Left lung (tissue), 4 donors: ENCODE measurements at regions not wholly inside any gene's neighbourhood (a gene's known extent, or its start where the extent isn't known, plus 50 kb on each side); places are given as distances from the start of the nearest gene placed in this dataset.

Source experiments
- ATAC-seq: fragments of 200-7000 bp; cut with Tn5 transposase; one replicate; pipeline ENCODE4 v1.9.1; 2020; ENCODE audit warnings: moderate library complexity
- DNase-seq, 4 donors: peaks; one replicate each; pipeline ENCODE4 v3.0.0-alpha.2; 2013 to 2020
- H3K27ac ChIP-seq, 2 donors: fragments of 200-600 bp; sonication (generic) in 1 of 2; one replicate each; pipeline versions ENCODE4 v1.5.0 to v1.8.0; 2020 to 2021
- H3K27me3 ChIP-seq, 2 donors: fragments of 200-600 bp; sonication (generic) in 1 of 2; one replicate each; pipeline versions ENCODE4 v1.5.0 to v1.8.0; 2020 to 2021
- H3K36me3 ChIP-seq, 2 donors: fragments of 200-600 bp; sonication (generic) in 1 of 2; one replicate each; pipeline versions ENCODE4 v1.5.0 to v1.8.0; 2020 to 2021
- H3K4me1 ChIP-seq, 2 donors: fragments of 200-600 bp; one replicate each; pipeline ENCODE4 v1.8.0; 2021
- H3K4me3 ChIP-seq, 2 donors: fragments of 200-600 bp; sonication (generic) in 1 of 2; one replicate each; pipeline versions ENCODE4 v1.5.0 to v1.8.0; 2020 to 2021; ENCODE audit warnings: mild to moderate bottlenecking in 1 of 2
- H3K9me3 ChIP-seq, 2 donors: fragments of 200-600 bp; sonication (generic) in 1 of 2; one replicate each; pipeline versions ENCODE4 v1.5.0 to v1.8.0; 2020 to 2021
- CTCF ChIP-seq, 2 donors: fragments of 200-600 bp; sonication (generic) in 1 of 2; IDR thresholded peaks; one replicate each; pipeline versions ENCODE4 v1.5.0 to v1.8.0; 2021; ENCODE audit warnings: antibody characterized with exemption in 2 of 2
- intact Hi-C, 2 donors: fragments of 100-400 bp; cut with DNase I; formaldehyde crosslinking; loops; one replicate each; pipeline versions ENCODE4 v1.11.2 to v1.14.2; 2022
- donor health status: DM: no; HTN: yes; CAD: no.
- donor health status: DM: no; HTN: no; CAD: no.

- Histone ChIP-seq H3K27ac (no peak overlapping the region), H3K27me3 (no peaks in the 10 kb centered on the region), H3K4me1 (no peaks in the 10 kb centered on the region), H3K4me3 (no peak overlapping the region), H3K9me3 (no peaks in the 10 kb centered on the region), H3K36me3 (no peaks in the 10 kb centered on the region)
- DNase-seq (no peak), ATAC-seq (no peak)
- intact Hi-C loops: no loop called here
- no peak for TF ChIP-seq CTCF (IDR thresholded peaks at IDR 0.05)
These were observed 113.0 kb upstream of the SLC10A2 start for GRCh38 chr13:103178986-103179943.

- Histone ChIP-seq H3K36me3 (no peaks in the 10 kb centered on the region), H3K4me3 (no peak overlapping the region), H3K4me1 (no peaks in the 10 kb centered on the region), H3K27ac (no peak overlapping the region), H3K9me3 (no peaks in the 10 kb centered on the region), H3K27me3 (no peaks in the 10 kb centered on the region)
- DNase-seq (peak in 1 of 4 donors; percentile 32), ATAC-seq (no peak)
- intact Hi-C loops: no loop called here
- TF ChIP-seq CTCF (IDR thresholded peaks at IDR 0.05): no peak
These were observed 108.7 kb upstream of the SLC10A2 start for GRCh38 chr13:103174966-103175365.

- DNase-seq: no peak
- no peak for TF ChIP-seq CTCF (IDR thresholded peaks at IDR 0.05)
- H3K4me3 ChIP-seq: no peak overlapping the region
- H3K4me1 ChIP-seq: no peaks in the 10 kb centered on the region
- no peaks in the 10 kb centered on the region for H3K27me3 ChIP-seq
- intact Hi-C loops: no loop called here
- no peak overlapping the region for H3K27ac ChIP-seq
- ATAC-seq: no peak
- H3K36me3 ChIP-seq: no peaks in the 10 kb centered on the region
- no peaks in the 10 kb centered on the region for H3K9me3 ChIP-seq
These were observed 102.8 kb upstream of the SLC10A2 start for GRCh38 chr13:103168901-103169508.

GRCh38 chr13:103164251-103164650, 98.0 kb upstream of the SLC10A2 start:
- Histone ChIP-seq H3K27me3 (no peaks in the 10 kb centered on the region), H3K27ac (no peak overlapping the region), H3K4me3 (no peak overlapping the region), H3K36me3 (no peaks in the 10 kb centered on the region), H3K4me1 (no peaks in the 10 kb centered on the region), H3K9me3 (no peaks in the 10 kb centered on the region)
- no peak for ATAC-seq
- no peak for TF ChIP-seq CTCF (IDR thresholded peaks at IDR 0.05)
- DNase-seq: no peak
- intact Hi-C loops: no loop called here

- ATAC-seq (no peak), DNase-seq (no peak)
- Histone ChIP-seq H3K4me1 (no peaks in the 10 kb centered on the region), H3K27me3 (no peaks in the 10 kb centered on the region), H3K4me3 (no peak overlapping the region), H3K9me3 (no peaks in the 10 kb centered on the region), H3K27ac (no peak overlapping the region), H3K36me3 (no peaks in the 10 kb centered on the region)
- intact Hi-C loops: no loop called here
- TF ChIP-seq CTCF (IDR thresholded peaks at IDR 0.05): no peak
These were observed 95.3 kb upstream of the SLC10A2 start for GRCh38 chr13:103161476-103161875.
